ENCODE measurements at regions not wholly inside any gene's neighbourhood (a gene's known extent, or its start where the extent isn't known, plus 50 kb on each side); places are given as distances from the start of the nearest gene placed in this dataset.

- DNase-seq (ENCODE audit: low spot score) (no peak), ATAC-seq (no peak)
These were observed 232.1 kb downstream of the CPE start for GRCh38 chr4:165610679-165611437.

GRCh38 chr4:165612936-165613335 is 234.1 kb downstream of the CPE start:
- DNase-seq (ENCODE audit: low spot score) = no peak
- no peak for ATAC-seq

GRCh38 chr4:165613581-165613980 is 234.8 kb downstream of the CPE start:
- ATAC-seq (no peak), DNase-seq (ENCODE audit: low spot score) (no peak)

GRCh38 chr4:165620913-165621312 is 242.1 kb downstream of the CPE start:
- DNase-seq (ENCODE audit: low spot score) = no peak
- ATAC-seq = no peak

- ATAC-seq (no peak), DNase-seq (ENCODE audit: low spot score) (no peak)
These were observed 243.2 kb downstream of the CPE start for GRCh38 chr4:165621983-165622382.

- DNase-seq (ENCODE audit: low spot score) = no peak
These were observed 246.5 kb downstream of the CPE start for GRCh38 chr4:165625281-165625680.

GRCh38 chr4:165626316-165626715 is 246.7 kb upstream of the TLL1 start:
- ATAC-seq (no peak), DNase-seq (ENCODE audit: low spot score) (no peak)

More at GRCh38 chr4:165625281-165625680, 246.5 kb downstream of the CPE start:
- no peak for ATAC-seq

- DNase-seq (ENCODE audit: low spot score) (no peak), ATAC-seq (no peak)
These were observed 245.9 kb upstream of the TLL1 start for GRCh38 chr4:165627128-165627527.

GRCh38 chr4:165627548-165627947 is 245.5 kb upstream of the TLL1 start:
- ATAC-seq = no peak
- DNase-seq (ENCODE audit: low spot score) = no peak

GRCh38 chr4:165628572-165628971 is 244.5 kb upstream of the TLL1 start:
- DNase-seq (ENCODE audit: low spot score) = no peak
- no peak for ATAC-seq

GRCh38 chr4:165630671-165631070 is 242.4 kb upstream of the TLL1 start:
- DNase-seq (ENCODE audit: low spot score) (no peak), ATAC-seq (no peak)

- ATAC-seq = no peak
- DNase-seq (ENCODE audit: low spot score) = no peak
These were observed 241.7 kb upstream of the TLL1 start for GRCh38 chr4:165631208-165631894.

GRCh38 chr4:165631912-165632311 is 241.1 kb upstream of the TLL1 start:
- ATAC-seq (no peak), DNase-seq (ENCODE audit: low spot score) (no peak)

- no peak for DNase-seq (ENCODE audit: low spot score)
- ATAC-seq = no peak
These were observed 238.3 kb upstream of the TLL1 start for GRCh38 chr4:165634766-165635165.

- ATAC-seq = no peak
- no peak for DNase-seq (ENCODE audit: low spot score)
These were observed 237.7 kb upstream of the TLL1 start for GRCh38 chr4:165635381-165635780.

- ATAC-seq (no peak), DNase-seq (ENCODE audit: low spot score) (no peak)
These were observed 237.1 kb upstream of the TLL1 start for GRCh38 chr4:165635951-165636350.

- no peak for ATAC-seq
- DNase-seq (ENCODE audit: low spot score) = no peak
These were observed 221.1 kb upstream of the TLL1 start for GRCh38 chr4:165651901-165652300.

- DNase-seq (ENCODE audit: low spot score) = no peak
- ATAC-seq = peak; percentile 35
These were observed 218.5 kb upstream of the TLL1 start for GRCh38 chr4:165654556-165654955.

GRCh38 chr4:165656399-165656798 is 216.6 kb upstream of the TLL1 start:
- DNase-seq (ENCODE audit: low spot score) = no peak
- no peak for ATAC-seq

- no peak for DNase-seq (ENCODE audit: low spot score)
- ATAC-seq = no peak
These were observed 216.1 kb upstream of the TLL1 start for GRCh38 chr4:165656829-165657490.

GRCh38 chr4:165662341-165662740 is 210.7 kb upstream of the TLL1 start:
- DNase-seq (ENCODE audit: low spot score) (no peak), ATAC-seq (no peak)

- no peak for DNase-seq (ENCODE audit: low spot score)
- ATAC-seq = no peak
These were observed 209.6 kb upstream of the TLL1 start for GRCh38 chr4:165663411-165663810.

All from left lobe of liver (tissue), 2 donors.